Fibroblast of lung (primary cell): ENCODE measurements at regions not wholly inside any gene's neighbourhood (a gene's known extent, or its start where the extent isn't known, plus 50 kb on each side); places are given as distances from the start of the nearest gene placed in this dataset.
"Not testable (repeated sequence)": the region's sequence is repeated elsewhere in the genome, so short reads cannot be mapped to it uniquely, and the experiment has no call there.

Experiments
- DNase-seq, 2 donors: peaks; one replicate each; pipeline versions ENCODE4 v3.0.0 to v3.0.0-alpha.2; 2010; ENCODE audit warnings: low read depth in 2 of 2
- H2AFZ ChIP-seq: 2 replicates; pipeline ENCODE4 v1.5.1; 2012; ENCODE audit warnings: low read length, control low read depth, inconsistent platforms
- H3K27ac ChIP-seq: 2 replicates; pipeline ENCODE4 v1.5.1; 2011; ENCODE audit warnings: low read length, control low read depth; ENCODE audit not compliant: insufficient read depth
- H3K27me3 ChIP-seq: 2 replicates; pipeline ENCODE4 v1.5.1; 2011; ENCODE audit warnings: mild to moderate bottlenecking, low read length; ENCODE audit not compliant: control insufficient read depth, insufficient read depth
- H3K36me3 ChIP-seq: 2 replicates; pipeline ENCODE4 v1.5.1; 2011; ENCODE audit warnings: low read length; ENCODE audit not compliant: control insufficient read depth, insufficient read depth
- H3K4me1 ChIP-seq: 2 replicates; pipeline ENCODE4 v1.5.1; 2011; ENCODE audit warnings: low read length; ENCODE audit not compliant: control insufficient read depth, insufficient read depth; ENCODE audit errors: extremely low read depth
- H3K4me2 ChIP-seq: 2 replicates; pipeline ENCODE4 v1.5.1; 2011; ENCODE audit warnings: low read length, control low read depth; ENCODE audit not compliant: insufficient read depth; ENCODE audit errors: extremely low read depth
- H3K4me3 ChIP-seq, 4 experiments: fragments of 200-600 bp in 1 of 4; sonication (generic) in 1 of 4; replicated peaks in 1 of 4; 2 replicates each; pipeline ENCODE4 v1.5.1; 2011 to 2016; ENCODE audit warnings: low read length in 4 of 4, low read depth in 3 of 4, mild to moderate bottlenecking in 3 of 4, control low read depth in 2 of 4, inconsistent platforms in 1 of 4, mixed read lengths in 1 of 4; ENCODE audit not compliant: insufficient read depth in 1 of 4; ENCODE audit errors: control extremely low read depth in 1 of 4
- H3K79me2 ChIP-seq: 2 replicates; pipeline ENCODE4 v1.5.1; 2012; ENCODE audit warnings: mild to moderate bottlenecking, low read length, inconsistent platforms; ENCODE audit not compliant: control insufficient read depth, insufficient read depth
- H3K9ac ChIP-seq: 2 replicates; pipeline ENCODE4 v1.5.1; 2011; ENCODE audit warnings: mild to moderate bottlenecking, low read length, control low read depth; ENCODE audit not compliant: insufficient read depth
- H3K9me3 ChIP-seq: 2 replicates; pipeline ENCODE4 v1.5.1; 2012; ENCODE audit warnings: low read depth, low read length; ENCODE audit not compliant: control insufficient read depth, insufficient read depth
- H4K20me1 ChIP-seq: 2 replicates; pipeline ENCODE4 v1.5.1; 2011; ENCODE audit warnings: low read length; ENCODE audit not compliant: control insufficient read depth, insufficient read depth; ENCODE audit errors: extremely low read depth

GRCh38 chr2:91526083-91526482 is 2834.6 kb downstream of the RPIA start:
- not testable (repeated sequence) for H3K27ac ChIP-seq, H3K4me3 ChIP-seq, H3K9ac ChIP-seq, DNase-seq, H3K4me1 ChIP-seq, H3K27me3 ChIP-seq, H4K20me1 ChIP-seq, H3K79me2 ChIP-seq, H3K9me3 ChIP-seq, H3K4me2 ChIP-seq, H2AFZ ChIP-seq, H3K36me3 ChIP-seq

GRCh38 chr2:91527056-91527455 is 2835.6 kb downstream of the RPIA start:
- H3K27me3 ChIP-seq, H3K4me1 ChIP-seq, H4K20me1 ChIP-seq, H3K36me3 ChIP-seq, H3K27ac ChIP-seq, H3K79me2 ChIP-seq, H3K4me2 ChIP-seq, H3K9me3 ChIP-seq, H3K4me3 ChIP-seq, DNase-seq, H2AFZ ChIP-seq, H3K9ac ChIP-seq: not testable (repeated sequence)

DNA sequence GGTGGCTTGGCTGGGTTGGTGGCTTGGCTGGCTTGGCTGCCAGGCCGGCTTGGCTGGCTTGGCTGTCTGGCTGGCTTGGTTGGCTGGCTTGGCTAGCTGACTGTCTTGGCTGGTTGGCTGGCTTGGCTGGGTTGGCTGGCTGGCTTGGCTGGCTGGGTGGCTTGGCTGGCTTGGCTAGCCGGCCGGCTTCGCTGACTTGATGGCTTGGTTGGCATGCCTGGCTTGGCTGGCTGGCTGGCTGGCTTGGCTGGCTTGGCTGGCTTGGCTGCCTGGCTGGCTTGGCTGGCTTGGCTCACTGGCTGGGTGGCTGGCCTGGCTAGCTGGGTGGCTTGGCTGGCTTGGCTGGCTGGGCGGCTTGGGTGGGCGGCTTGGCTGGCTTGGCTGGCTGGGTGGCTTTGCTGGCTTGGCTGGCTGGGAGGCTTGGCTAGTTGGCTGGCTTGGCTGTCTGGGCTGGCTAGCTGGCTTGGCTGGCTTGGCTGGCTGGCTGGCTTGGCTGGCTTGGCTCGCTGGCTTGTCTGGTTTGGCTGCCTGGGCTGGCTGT is 2836.1 kb downstream of the RPIA start:
- H3K4me3 ChIP-seq, H3K27ac ChIP-seq, H3K27me3 ChIP-seq, H4K20me1 ChIP-seq, H3K36me3 ChIP-seq, H3K9me3 ChIP-seq, H3K79me2 ChIP-seq, H3K4me2 ChIP-seq, H2AFZ ChIP-seq, DNase-seq, H3K4me1 ChIP-seq, H3K9ac ChIP-seq: not testable (repeated sequence)

- not testable (repeated sequence) for H3K79me2 ChIP-seq, H3K4me3 ChIP-seq, H3K4me2 ChIP-seq, H3K27me3 ChIP-seq, H2AFZ ChIP-seq, H3K9me3 ChIP-seq, H3K36me3 ChIP-seq, H4K20me1 ChIP-seq, H3K27ac ChIP-seq, H3K9ac ChIP-seq, H3K4me1 ChIP-seq, DNase-seq
Measured at GRCh38 chr2:91528361-91528760, 2836.9 kb downstream of the RPIA start.

GRCh38 chr2:91536109-91536508 is 2844.6 kb downstream of the RPIA start:
- not testable (repeated sequence) for H3K4me3 ChIP-seq, H2AFZ ChIP-seq, H3K9ac ChIP-seq, DNase-seq, H3K79me2 ChIP-seq, H3K4me1 ChIP-seq, H4K20me1 ChIP-seq, H3K9me3 ChIP-seq, H3K27me3 ChIP-seq, H3K4me2 ChIP-seq, H3K27ac ChIP-seq, H3K36me3 ChIP-seq

GRCh38 chr2:91536549-91537263 is 2845.2 kb downstream of the RPIA start:
- not testable (repeated sequence) for H3K36me3 ChIP-seq, H3K27me3 ChIP-seq, DNase-seq, H3K4me3 ChIP-seq, H3K9ac ChIP-seq, H3K9me3 ChIP-seq, H2AFZ ChIP-seq, H3K4me2 ChIP-seq, H4K20me1 ChIP-seq, H3K4me1 ChIP-seq, H3K79me2 ChIP-seq, H3K27ac ChIP-seq

- not testable (repeated sequence) for DNase-seq, H4K20me1 ChIP-seq, H3K79me2 ChIP-seq, H3K4me1 ChIP-seq, H3K36me3 ChIP-seq, H2AFZ ChIP-seq, H3K27me3 ChIP-seq, H3K4me2 ChIP-seq, H3K4me3 ChIP-seq, H3K9me3 ChIP-seq, H3K9ac ChIP-seq, H3K27ac ChIP-seq
Measured at GRCh38 chr2:91549316-91549715, 2857.8 kb downstream of the RPIA start.
